ENCODE measurements at regions not wholly inside any gene's neighbourhood (a gene's known extent, or its start where the extent isn't known, plus 50 kb on each side); places are given as distances from the start of the nearest gene placed in this dataset.
"Not testable (repeated sequence)": the region's sequence is repeated elsewhere in the genome, so short reads cannot be mapped to it uniquely, and the experiment has no call there.

DNA sequence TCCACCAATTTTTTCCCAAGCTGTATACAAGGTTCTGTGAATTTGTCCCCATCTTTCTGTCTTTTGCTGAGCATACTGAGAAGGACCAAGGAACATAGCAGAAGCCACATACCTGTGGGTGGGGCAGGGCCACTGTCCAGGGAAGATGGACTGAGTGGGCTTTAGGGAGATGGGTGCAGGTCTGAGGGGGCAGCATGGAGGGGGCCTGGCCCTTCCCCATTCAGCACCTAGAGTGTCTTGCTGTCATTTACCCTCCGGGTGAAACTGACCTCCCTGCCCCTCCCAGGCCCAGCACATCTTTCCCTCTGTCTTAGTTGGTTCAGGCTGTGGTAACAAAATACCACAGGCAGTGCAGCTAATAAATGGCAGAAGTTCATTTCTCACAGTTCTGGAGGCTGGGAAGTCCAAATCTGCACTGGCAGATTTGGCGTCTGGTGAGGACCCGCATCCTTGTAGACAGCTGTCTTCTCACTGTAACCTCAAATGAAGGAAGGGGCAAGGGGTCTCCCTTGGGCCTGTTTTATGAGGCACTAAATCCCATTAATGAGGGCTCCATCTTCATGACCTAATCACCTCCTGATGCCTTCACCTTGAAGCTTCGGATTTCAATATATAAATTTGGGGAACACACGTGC lies 180.0 kb upstream of the SMAD3 start:
- H3K4me3 ChIP-seq (ENCODE audit: low read depth, low read length): no peak overlapping the region
- no peaks in the 10 kb centered on the region for H3K27me3 ChIP-seq (replicated peaks)
- H3K27ac ChIP-seq: no peak overlapping the region
- no peaks in the 10 kb centered on the region for H3K36me3 ChIP-seq (replicated peaks)
- TF ChIP-seq, protein P1, sequence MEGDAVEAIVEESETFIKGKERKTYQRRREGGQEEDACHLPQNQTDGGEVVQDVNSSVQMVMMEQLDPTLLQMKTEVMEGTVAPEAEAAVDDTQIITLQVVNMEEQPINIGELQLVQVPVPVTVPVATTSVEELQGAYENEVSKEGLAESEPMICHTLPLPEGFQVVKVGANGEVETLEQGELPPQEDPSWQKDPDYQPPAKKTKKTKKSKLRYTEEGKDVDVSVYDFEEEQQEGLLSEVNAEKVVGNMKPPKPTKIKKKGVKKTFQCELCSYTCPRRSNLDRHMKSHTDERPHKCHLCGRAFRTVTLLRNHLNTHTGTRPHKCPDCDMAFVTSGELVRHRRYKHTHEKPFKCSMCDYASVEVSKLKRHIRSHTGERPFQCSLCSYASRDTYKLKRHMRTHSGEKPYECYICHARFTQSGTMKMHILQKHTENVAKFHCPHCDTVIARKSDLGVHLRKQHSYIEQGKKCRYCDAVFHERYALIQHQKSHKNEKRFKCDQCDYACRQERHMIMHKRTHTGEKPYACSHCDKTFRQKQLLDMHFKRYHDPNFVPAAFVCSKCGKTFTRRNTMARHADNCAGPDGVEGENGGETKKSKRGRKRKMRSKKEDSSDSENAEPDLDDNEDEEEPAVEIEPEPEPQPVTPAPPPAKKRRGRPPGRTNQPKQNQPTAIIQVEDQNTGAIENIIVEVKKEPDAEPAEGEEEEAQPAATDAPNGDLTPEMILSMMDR (IDR thresholded peaks at IDR 0.05; ENCODE audit: low read depth, low read length, missing control alignments): no peak
- no peak for DNase-seq
- in situ Hi-C loops (cut with HindIII; ENCODE audit: low pct_ligation_motif_present, low sequenced_read_pairs): no loop called here

DNA sequence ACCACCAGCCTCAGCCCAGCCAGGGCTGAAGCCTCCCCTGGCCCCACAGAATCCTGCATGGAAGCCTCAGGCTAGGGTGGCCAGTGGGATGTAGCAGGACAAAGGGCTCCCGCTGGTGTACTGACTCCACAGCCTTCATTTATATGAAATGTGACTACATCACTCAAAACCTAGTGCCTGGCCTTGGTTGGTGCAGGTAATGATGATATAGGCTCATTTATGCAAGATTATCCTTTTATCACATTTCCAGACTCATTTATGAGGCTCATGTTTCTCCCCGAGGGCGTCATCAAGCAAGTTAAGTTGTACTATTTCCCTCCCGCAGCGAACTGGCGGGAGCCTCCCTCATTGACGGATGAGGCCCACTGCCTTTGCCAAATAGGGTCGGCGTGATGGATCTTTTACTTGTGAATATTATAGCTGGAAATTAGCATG lies 179.1 kb upstream of the SMAD3 start:
- Histone ChIP-seq H3K4me3 (ENCODE audit: low read depth, low read length) (no peak overlapping the region), H3K27me3 (replicated peaks) (no peaks in the 10 kb centered on the region), H3K36me3 (replicated peaks) (no peaks in the 10 kb centered on the region), H3K27ac (no peak overlapping the region)
- TF ChIP-seq, protein P1 (IDR thresholded peaks at IDR 0.05; ENCODE audit: low read depth, low read length, missing control alignments): no peak
- no peak for DNase-seq
- in situ Hi-C loops (cut with HindIII; ENCODE audit: low pct_ligation_motif_present, low sequenced_read_pairs): no loop called here

DNA sequence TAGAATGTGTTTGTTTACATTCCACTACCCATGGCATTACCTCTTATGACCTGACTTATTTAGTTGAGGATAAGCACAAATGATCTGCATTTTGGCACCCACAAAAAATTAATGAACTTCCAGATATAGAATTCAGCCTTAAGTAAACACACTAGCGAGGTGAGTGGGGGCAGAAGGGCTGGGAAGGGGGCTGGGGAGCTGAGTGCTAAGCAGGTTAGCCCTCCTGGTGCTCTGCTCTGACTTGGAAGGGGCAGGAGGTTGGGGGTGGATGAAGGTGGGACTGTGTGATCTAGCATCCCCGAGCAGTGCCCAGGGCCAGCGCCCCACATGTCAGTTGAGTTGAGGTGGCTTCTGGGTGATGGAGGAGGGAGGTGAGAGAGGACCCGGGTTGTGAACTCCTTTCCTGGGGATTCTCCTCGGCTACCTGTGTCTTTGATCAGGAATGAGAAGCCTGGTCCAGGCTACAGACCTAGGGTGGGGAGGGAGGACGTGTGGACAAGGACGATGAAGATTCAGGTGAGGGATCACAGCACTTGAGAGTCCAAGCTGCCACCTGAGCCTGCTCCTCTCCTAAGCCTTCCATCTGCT lies 178.6 kb upstream of the SMAD3 start:
- H3K36me3 ChIP-seq (replicated peaks): no peaks in the 10 kb centered on the region
- in situ Hi-C loops (cut with HindIII; ENCODE audit: low pct_ligation_motif_present, low sequenced_read_pairs): no loop called here
- TF ChIP-seq, protein P1 (IDR thresholded peaks at IDR 0.05; ENCODE audit: low read depth, low read length, missing control alignments): no peak
- H3K4me3 ChIP-seq (ENCODE audit: low read depth, low read length): no peak overlapping the region
- no peak overlapping the region for H3K27ac ChIP-seq
- H3K27me3 ChIP-seq (replicated peaks): no peaks in the 10 kb centered on the region
- DNase-seq: no peak

DNA sequence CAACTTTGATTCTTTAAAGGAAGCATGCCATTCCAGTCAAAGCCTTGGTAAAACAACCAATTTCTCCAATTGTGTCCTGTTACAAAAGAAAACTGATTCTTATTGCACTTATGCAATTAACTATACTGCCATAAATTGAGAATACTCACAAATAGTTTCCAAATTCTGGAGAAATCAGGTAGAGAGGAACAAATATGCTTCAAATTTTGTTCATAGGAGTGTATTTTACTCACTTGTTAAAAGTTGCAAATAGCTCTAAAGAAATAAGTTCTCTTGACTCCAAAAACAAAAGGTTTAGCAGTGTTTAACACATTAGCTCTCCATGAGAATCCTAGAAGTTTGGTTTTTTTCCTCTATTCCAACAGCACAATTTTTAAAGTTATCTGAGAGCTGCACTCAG lies 176.1 kb upstream of the SMAD3 start:
- H3K27ac ChIP-seq; H3K36me3 ChIP-seq (replicated peaks); H3K4me3 ChIP-seq (ENCODE audit: low read depth, low read length); in situ Hi-C loops (cut with HindIII; ENCODE audit: low pct_ligation_motif_present, low sequenced_read_pairs); DNase-seq; H3K27me3 ChIP-seq (replicated peaks): not testable (repeated sequence)

DNA sequence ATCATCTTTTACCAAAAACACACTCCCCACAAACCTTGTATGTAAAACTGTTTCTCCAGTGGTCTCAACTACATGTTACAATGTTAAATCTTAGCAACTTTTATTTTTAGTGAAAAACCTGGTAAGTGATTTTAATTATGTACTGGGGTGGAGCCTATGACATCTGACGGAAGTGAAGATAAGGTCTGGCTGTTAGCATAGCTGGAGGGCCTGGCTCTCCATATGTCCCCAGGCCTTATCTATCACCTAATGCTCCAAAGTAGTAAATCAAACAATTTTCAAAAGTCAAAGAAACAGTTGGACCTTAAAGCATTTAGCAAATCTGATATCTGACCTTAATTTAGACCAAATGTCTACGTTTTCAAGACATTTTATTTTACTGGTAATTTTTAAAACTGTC lies 173.6 kb upstream of the SMAD3 start:
- H3K27ac ChIP-seq: no peak overlapping the region
- H3K36me3 ChIP-seq (replicated peaks): no peaks in the 10 kb centered on the region
- H3K27me3 ChIP-seq (replicated peaks): no peaks in the 10 kb centered on the region
- TF ChIP-seq, protein P1 (IDR thresholded peaks at IDR 0.05; ENCODE audit: low read depth, low read length, missing control alignments): no peak
- no peak overlapping the region for H3K4me3 ChIP-seq (ENCODE audit: low read depth, low read length)
- no peak for DNase-seq
- in situ Hi-C loops (cut with HindIII; ENCODE audit: low pct_ligation_motif_present, low sequenced_read_pairs): no loop called here

DNA sequence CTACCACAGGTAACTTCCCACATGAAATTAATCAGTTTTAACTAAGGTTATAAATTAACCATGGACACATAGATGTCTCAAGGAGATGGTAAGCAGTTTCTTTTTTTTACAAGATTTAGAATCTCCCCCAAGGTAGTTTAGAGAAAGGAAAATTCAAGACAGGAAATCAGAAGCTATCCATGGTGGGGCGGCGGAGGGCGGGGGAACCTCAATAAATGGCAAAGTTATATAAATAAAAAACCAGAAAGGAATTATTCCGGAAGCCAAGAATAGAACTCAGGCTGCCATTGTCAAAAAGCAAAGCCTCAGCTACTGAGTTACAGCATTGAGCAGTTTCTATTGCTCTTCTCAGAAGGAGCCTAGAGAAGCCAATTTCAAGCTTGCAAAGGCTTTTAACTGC lies 172.1 kb upstream of the SMAD3 start:
- in situ Hi-C loops (cut with HindIII; ENCODE audit: low pct_ligation_motif_present, low sequenced_read_pairs): no loop called here
- no peak for DNase-seq
- TF ChIP-seq, protein P1 (IDR thresholded peaks at IDR 0.05; ENCODE audit: low read depth, low read length, missing control alignments): no peak
- H3K27ac ChIP-seq: no peak overlapping the region
- no peak overlapping the region for H3K4me3 ChIP-seq (ENCODE audit: low read depth, low read length)
- H3K36me3 ChIP-seq (replicated peaks): no peaks in the 10 kb centered on the region
- H3K27me3 ChIP-seq (replicated peaks): no peaks in the 10 kb centered on the region
